ENCODE measurements at regions not wholly inside any gene's neighbourhood (a gene's known extent, or its start where the extent isn't known, plus 50 kb on each side); places are given as distances from the start of the nearest gene placed in this dataset.

DNA sequence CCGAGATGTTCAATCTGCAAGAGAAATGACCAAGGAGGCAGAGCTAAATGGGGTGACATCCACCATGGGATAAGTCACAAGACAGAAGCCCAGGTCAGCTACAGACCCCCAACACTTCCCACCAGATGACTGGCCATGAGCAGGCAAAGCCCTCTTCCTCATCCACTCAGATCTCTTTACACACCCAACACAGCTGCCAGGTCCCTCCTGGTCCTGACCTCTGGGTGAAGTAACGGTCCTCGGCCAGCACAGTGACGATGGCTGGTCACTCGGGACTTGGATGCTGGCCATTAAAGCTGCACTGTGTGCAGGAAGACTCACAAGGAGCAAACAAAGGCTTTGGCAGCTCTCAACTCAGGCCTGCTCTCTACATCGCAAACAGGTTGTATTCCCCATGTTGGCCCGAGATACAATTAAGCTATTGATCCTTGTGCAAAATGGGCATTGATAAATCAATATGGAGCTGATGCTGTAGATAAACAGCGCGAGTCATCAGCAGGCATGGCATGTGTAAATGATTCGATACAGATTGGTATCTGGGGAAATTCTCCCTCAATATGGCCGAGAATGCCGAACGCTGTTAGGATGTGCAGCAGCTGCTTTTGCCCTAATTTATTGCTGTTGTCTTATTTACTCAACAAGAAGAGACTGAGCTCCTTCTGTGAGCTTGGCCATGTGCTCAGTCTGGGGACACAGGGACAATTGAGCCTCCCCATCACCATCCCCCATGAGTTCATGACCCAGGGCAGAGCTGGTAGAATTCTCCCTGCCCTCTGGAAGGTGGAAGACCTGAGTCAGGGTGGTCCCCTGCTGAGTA, 98.7 kb downstream of the C5orf15 start:
- no peak overlapping the region for H3K27ac ChIP-seq
- H3K36me3 ChIP-seq = no peaks in the 10 kb centered on the region
- TF ChIP-seq EP300 (IDR thresholded peaks at IDR 0.05) = no peak
- TF ChIP-seq, protein P1, sequence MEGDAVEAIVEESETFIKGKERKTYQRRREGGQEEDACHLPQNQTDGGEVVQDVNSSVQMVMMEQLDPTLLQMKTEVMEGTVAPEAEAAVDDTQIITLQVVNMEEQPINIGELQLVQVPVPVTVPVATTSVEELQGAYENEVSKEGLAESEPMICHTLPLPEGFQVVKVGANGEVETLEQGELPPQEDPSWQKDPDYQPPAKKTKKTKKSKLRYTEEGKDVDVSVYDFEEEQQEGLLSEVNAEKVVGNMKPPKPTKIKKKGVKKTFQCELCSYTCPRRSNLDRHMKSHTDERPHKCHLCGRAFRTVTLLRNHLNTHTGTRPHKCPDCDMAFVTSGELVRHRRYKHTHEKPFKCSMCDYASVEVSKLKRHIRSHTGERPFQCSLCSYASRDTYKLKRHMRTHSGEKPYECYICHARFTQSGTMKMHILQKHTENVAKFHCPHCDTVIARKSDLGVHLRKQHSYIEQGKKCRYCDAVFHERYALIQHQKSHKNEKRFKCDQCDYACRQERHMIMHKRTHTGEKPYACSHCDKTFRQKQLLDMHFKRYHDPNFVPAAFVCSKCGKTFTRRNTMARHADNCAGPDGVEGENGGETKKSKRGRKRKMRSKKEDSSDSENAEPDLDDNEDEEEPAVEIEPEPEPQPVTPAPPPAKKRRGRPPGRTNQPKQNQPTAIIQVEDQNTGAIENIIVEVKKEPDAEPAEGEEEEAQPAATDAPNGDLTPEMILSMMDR (IDR thresholded peaks at IDR 0.05) = peak in 1 of 4 experiments; percentile 6
- peaks cover 0 to 7% (median 0%) of the 10 kb centered on the region in 3 donors for H3K9me3 ChIP-seq
- peaks cover 0 to 20% (median 0%) of the 10 kb centered on the region in 3 donors for H3K4me1 ChIP-seq
- H3K27me3 ChIP-seq = peaks cover 5% of the 10 kb centered on the region
- peak overlapping the region in 1 of 2 donors; percentile 8 for H3K4me3 ChIP-seq
- ATAC-seq = no peak
- 20 to 80% methylated on average over 1 to 5 of the region's 13 CpGs for WGBS, 2 donors (ENCODE audit: low coverage in 1 of 2)

DNA sequence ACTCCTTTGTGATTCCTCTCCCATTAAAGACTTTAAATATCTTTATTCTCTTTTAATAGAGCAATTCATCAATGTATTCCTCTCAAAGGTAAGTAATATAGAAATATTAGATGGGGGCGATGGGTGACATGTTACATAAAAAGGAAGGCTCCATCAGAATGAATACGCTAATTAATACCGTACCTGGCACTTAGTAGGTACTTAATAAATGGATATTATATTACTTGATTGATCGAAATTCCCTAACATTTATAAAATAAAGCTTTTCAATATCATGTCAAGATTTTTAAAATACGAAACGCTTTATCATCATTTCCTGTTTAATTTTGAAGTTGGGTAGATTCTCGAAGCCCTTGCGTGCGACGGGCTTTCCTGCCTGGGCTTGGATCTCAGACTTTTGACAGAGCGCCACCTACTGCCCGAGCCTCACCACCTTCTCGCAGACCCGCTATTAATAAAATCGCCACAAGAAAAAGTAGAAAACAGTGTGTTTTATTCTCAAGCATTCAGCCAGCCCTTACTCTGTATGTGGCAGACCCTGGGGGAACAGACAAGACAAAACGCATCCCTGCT, 99.4 kb downstream of the C5orf15 start:
- ATAC-seq = peak; percentile 57
- no peak overlapping the region for H3K27ac ChIP-seq

DNA sequence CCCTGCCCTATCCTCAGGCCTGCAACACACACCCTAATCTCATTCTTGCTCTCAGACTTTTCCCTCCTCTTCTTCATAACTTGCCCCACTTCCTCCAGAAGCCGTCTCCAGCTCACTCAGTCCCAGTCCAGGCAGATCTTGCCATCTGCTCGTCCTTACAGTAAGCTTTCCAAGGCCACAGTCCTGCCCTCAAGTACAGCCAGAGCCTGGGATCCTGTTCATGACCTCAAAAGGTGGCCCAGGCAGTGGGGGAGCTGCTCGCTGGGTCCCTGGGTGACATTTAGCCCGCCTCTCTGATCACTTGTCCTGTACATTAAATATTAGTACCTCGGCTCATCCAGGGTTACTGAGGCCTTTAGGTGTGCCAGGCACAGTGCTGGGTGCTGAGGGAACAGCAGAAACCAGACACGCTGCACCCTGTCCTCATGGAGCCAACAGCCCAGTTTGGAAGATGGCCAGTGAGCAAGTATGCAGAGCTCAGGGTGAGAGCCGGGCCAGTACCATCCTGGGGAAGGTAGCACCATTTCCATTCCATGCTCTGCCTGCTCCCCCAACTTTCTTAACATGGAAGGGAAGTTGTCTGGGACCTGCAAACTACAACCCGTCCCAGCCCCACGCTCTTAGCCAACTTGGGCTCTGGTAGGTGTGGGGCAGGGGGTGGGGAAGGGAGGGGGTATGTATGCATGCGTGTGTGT, 100.4 kb downstream of the C5orf15 start:
- no peaks in the 10 kb centered on the region for H3K36me3 ChIP-seq
- TF ChIP-seq EP300 (IDR thresholded peaks at IDR 0.05) = no peak
- TF ChIP-seq POLR2A (IDR thresholded peaks at IDR 0.05) = no peak
- no peak for TF ChIP-seq POLR2AphosphoS5 (IDR thresholded peaks at IDR 0.05)
- TF ChIP-seq, protein P1 (IDR thresholded peaks at IDR 0.05) = no peak
- ATAC-seq = no peak
- H3K4me3 ChIP-seq = no peak overlapping the region
- no peaks in the 10 kb centered on the region for H3K9me3 ChIP-seq
- no peak overlapping the region for H3K27ac ChIP-seq
- peaks cover 5% of the 10 kb centered on the region for H3K27me3 ChIP-seq
- H3K4me1 ChIP-seq = peaks cover 0 to 20% (median 0%) of the 10 kb centered on the region in 3 donors
- WGBS, 2 donors (ENCODE audit: low coverage in 1 of 2) = 100% methylated on average over 3 of the region's 10 CpGs; no CpG with 5 or more reads in 1 of the 2 donors

More for the DNA sequence above, 99.4 kb downstream of the C5orf15 start:
- peaks cover 0 to 20% (median 0%) of the 10 kb centered on the region in 3 donors for H3K4me1 ChIP-seq
- 19 to 43% methylated on average over 6 to 16 of the region's 16 CpGs for WGBS, 2 donors (ENCODE audit: low coverage in 1 of 2)
- peaks cover 0 to 2% (median 0%) of the 10 kb centered on the region in 3 donors for H3K9me3 ChIP-seq
- H3K36me3 ChIP-seq = no peaks in the 10 kb centered on the region
- peak overlapping the region in 1 of 2 donors; percentile 8 for H3K4me3 ChIP-seq
- TF ChIP-seq EP300 (IDR thresholded peaks at IDR 0.05) (no peak), POLR2AphosphoS5 (IDR thresholded peaks at IDR 0.05) (no peak), POLR2A (IDR thresholded peaks at IDR 0.05) (no peak)
- TF ChIP-seq, protein P1 (IDR thresholded peaks at IDR 0.05) = peak in 3 of 4 experiments; percentile 57 to 75 (median 65)
- H3K27me3 ChIP-seq = peaks cover 5% of the 10 kb centered on the region

DNA sequence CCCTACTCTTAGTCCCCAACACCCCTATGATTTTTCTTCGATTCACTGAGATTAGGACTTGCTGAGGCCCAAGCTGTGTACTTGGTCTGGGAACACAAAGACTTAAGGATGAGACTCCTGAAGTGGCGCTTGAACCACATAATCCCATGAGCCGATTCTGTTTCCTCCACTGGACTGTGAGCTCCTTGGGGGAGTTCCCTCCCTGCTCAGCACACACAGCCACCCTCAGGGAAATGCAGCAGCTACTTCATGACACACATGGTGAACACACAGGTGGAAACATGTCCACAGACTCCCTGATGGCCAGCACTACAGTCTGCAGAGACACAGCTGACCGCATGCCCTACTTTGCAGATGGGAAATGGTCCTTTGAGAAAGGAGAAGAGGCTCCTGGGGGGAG, 101.1 kb downstream of the C5orf15 start:
- TF ChIP-seq POLR2A (IDR thresholded peaks at IDR 0.05) = no peak
- no peak for TF ChIP-seq EP300 (IDR thresholded peaks at IDR 0.05)
- TF ChIP-seq, protein P1 (IDR thresholded peaks at IDR 0.05) = no peak
- no peak for TF ChIP-seq POLR2AphosphoS5 (IDR thresholded peaks at IDR 0.05)
- no peak for ATAC-seq
- WGBS, 2 donors (ENCODE audit: low coverage in 1 of 2) = 20 to 40% methylated on average over 1 of the region's 4 CpGs
- Histone ChIP-seq H3K27ac (no peak overlapping the region), H3K4me3 (no peak overlapping the region), H3K36me3 (no peaks in the 10 kb centered on the region), H3K9me3 (no peaks in the 10 kb centered on the region), H3K4me1 (peaks cover 0 to 20% (median 0%) of the 10 kb centered on the region in 3 donors), H3K27me3 (peaks cover 5% of the 10 kb centered on the region)

Data from gastroesophageal sphincter (tissue), 4 donors.